ENCODE measurements at regions not wholly inside any gene's neighbourhood (a gene's known extent, or its start where the extent isn't known, plus 50 kb on each side); places are given as distances from the start of the nearest gene placed in this dataset.

- no peak for DNase-seq (ENCODE audit: extremely low read depth, low read depth)
- TF ChIP-seq CTCF (IDR thresholded peaks at IDR 0.05; ENCODE audit: low read depth, low read length), result no peak
Observed at GRCh38 chr5:57859626-57860025, 377.0 kb upstream of the ACTBL2 start.

GRCh38 chr5:57858905-57859304, 376.3 kb upstream of the ACTBL2 start:
- no peak for DNase-seq (ENCODE audit: extremely low read depth, low read depth)
- TF ChIP-seq CTCF (IDR thresholded peaks at IDR 0.05; ENCODE audit: low read depth, low read length), result no peak

GRCh38 chr5:57857696-57858095, 375.1 kb upstream of the ACTBL2 start:
- no peak for DNase-seq (ENCODE audit: extremely low read depth, low read depth)
- no peak for TF ChIP-seq CTCF (IDR thresholded peaks at IDR 0.05; ENCODE audit: low read depth, low read length)

- DNase-seq (ENCODE audit: extremely low read depth, low read depth), result no peak
- TF ChIP-seq CTCF (IDR thresholded peaks at IDR 0.05; ENCODE audit: low read depth, low read length), result no peak
Observed at GRCh38 chr5:57855831-57856230, 373.2 kb upstream of the ACTBL2 start.

- no peak for DNase-seq (ENCODE audit: extremely low read depth, low read depth)
- no peak for TF ChIP-seq CTCF (IDR thresholded peaks at IDR 0.05; ENCODE audit: low read depth, low read length)
Observed at GRCh38 chr5:57853929-57854697, 371.5 kb upstream of the ACTBL2 start.

GRCh38 chr5:57850109-57850508, 367.5 kb upstream of the ACTBL2 start:
- no peak for DNase-seq (ENCODE audit: extremely low read depth, low read depth)
- no peak for TF ChIP-seq CTCF (IDR thresholded peaks at IDR 0.05; ENCODE audit: low read depth, low read length)

GRCh38 chr5:57845025-57845424, 362.4 kb upstream of the ACTBL2 start:
- DNase-seq (ENCODE audit: extremely low read depth, low read depth), result no peak
- TF ChIP-seq CTCF (IDR thresholded peaks at IDR 0.05; ENCODE audit: low read depth, low read length), result no peak

Data from AG09319 (cell line).